ENCODE measurements at regions not wholly inside any gene's neighbourhood (a gene's known extent, or its start where the extent isn't known, plus 50 kb on each side); places are given as distances from the start of the nearest gene placed in this dataset.

DNA sequence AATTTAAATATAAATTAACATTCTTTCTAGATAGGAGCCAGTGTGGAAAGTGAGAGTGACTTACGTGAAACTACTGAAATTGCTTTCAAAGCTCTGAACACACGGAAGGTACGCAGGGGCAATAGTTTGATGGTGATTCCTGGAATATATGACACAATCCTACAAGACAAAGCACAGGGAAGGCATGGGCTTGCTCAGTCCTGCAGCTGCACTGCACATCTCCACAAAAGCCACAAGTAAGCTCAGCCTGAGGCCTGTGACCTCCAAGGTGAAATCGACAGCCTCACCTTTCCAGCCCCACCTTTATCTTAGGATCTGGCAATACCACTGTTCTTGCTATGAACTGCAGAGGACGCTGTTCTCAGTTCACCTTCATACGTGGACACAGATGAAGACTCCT is 109.3 kb upstream of the SCN10A start:
- no peaks in the 10 kb centered on the region; the same call in none of the 2 replicates for H3K9me3 ChIP-seq (ENCODE audit: insufficient read depth, low read length)
- H2AFZ ChIP-seq (ENCODE audit: low read depth, low read length) = no peak overlapping the region
- no peaks in the 10 kb centered on the region for H3K79me2 ChIP-seq (ENCODE audit: low read length)
- no peaks in the 10 kb centered on the region for H3K4me1 ChIP-seq (ENCODE audit: low read length)
- H3K36me3 ChIP-seq (replicated peaks; ENCODE audit: low read depth, low read length) = no peaks in the 10 kb centered on the region
- peaks cover 35% of the 10 kb centered on the region for H3K27me3 ChIP-seq (ENCODE audit: low read depth, low read length)
- H3K27ac ChIP-seq (ENCODE audit: low read length) = no peak overlapping the region
- H4K20me1 ChIP-seq (ENCODE audit: insufficient read depth, low read length) = no peaks in the 10 kb centered on the region
- H3K9ac ChIP-seq (ENCODE audit: low read length) = no peak overlapping the region
- TF ChIP-seq EZH2phosphoT487 (IDR thresholded peaks at IDR 0.05; ENCODE audit: low read depth) (no peak), CTCF (IDR thresholded peaks at IDR 0.05; ENCODE audit: low read depth, low read length) (no peak)
- no peak overlapping the region for H3K4me3 ChIP-seq (ENCODE audit: low read length)
- H3K4me2 ChIP-seq (ENCODE audit: low read length) = no peak overlapping the region

DNA sequence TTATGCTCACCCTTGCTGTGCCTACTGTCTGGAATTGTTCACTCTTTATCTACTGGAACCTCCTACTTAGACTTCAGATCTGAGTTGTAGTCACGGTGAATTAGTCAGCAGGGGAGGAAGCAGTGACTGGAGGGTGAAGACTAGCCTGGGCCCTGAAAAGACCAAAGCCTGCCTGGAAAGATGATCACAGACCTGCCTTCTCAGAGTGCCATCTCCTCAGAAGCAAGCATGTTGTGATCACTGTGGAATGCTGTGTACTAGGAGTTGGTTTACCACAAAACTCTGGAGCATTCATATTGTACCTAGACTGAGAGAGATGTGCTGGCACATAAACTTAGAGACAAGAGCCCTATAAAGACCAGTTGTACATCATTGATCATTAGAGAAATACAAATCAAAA is 100.7 kb upstream of the SCN10A start:
- Histone ChIP-seq H3K4me1 (ENCODE audit: low read length) (no peaks in the 10 kb centered on the region), H2AFZ (ENCODE audit: low read depth, low read length) (no peak overlapping the region), H4K20me1 (ENCODE audit: insufficient read depth, low read length) (no peaks in the 10 kb centered on the region), H3K79me2 (ENCODE audit: low read length) (no peaks in the 10 kb centered on the region), H3K27me3 (ENCODE audit: low read depth, low read length) (peaks cover 48% of the 10 kb centered on the region), H3K9ac (ENCODE audit: low read length) (no peak overlapping the region), H3K36me3 (replicated peaks; ENCODE audit: low read depth, low read length) (no peaks in the 10 kb centered on the region), H3K4me2 (ENCODE audit: low read length) (no peak overlapping the region), H3K27ac (ENCODE audit: low read length) (no peak overlapping the region), H3K9me3 (ENCODE audit: insufficient read depth, low read length) (no peaks in the 10 kb centered on the region), H3K4me3 (ENCODE audit: low read length) (no peak overlapping the region)
- TF ChIP-seq CTCF (IDR thresholded peaks at IDR 0.05; ENCODE audit: low read depth, low read length) (no peak), EZH2phosphoT487 (IDR thresholded peaks at IDR 0.05; ENCODE audit: low read depth) (no peak)

GRCh38 chr3:38907426-38907825 is 91.4 kb upstream of the SCN10A start:
- Histone ChIP-seq H3K4me2 (ENCODE audit: low read length) (no peak overlapping the region), H3K9me3 (ENCODE audit: insufficient read depth, low read length) (no peaks in the 10 kb centered on the region), H4K20me1 (ENCODE audit: insufficient read depth, low read length) (no peaks in the 10 kb centered on the region), H3K27ac (ENCODE audit: low read length) (no peak overlapping the region), H3K36me3 (replicated peaks; ENCODE audit: low read depth, low read length) (no peaks in the 10 kb centered on the region), H2AFZ (ENCODE audit: low read depth, low read length) (no peak overlapping the region), H3K27me3 (ENCODE audit: low read depth, low read length) (peaks cover 54% of the 10 kb centered on the region), H3K79me2 (ENCODE audit: low read length) (no peaks in the 10 kb centered on the region), H3K9ac (ENCODE audit: low read length) (no peak overlapping the region), H3K4me1 (ENCODE audit: low read length) (no peaks in the 10 kb centered on the region), H3K4me3 (ENCODE audit: low read length) (no peak overlapping the region)
- no peak for TF ChIP-seq CTCF (IDR thresholded peaks at IDR 0.05; ENCODE audit: low read depth, low read length)
- TF ChIP-seq EZH2phosphoT487 (IDR thresholded peaks at IDR 0.05; ENCODE audit: low read depth) = no peak

GRCh38 chr3:38890426-38890825 is 74.4 kb upstream of the SCN10A start:
- H3K9ac ChIP-seq (ENCODE audit: low read length) = no peak overlapping the region
- no peak for TF ChIP-seq CTCF (IDR thresholded peaks at IDR 0.05; ENCODE audit: low read depth, low read length)
- no peak for TF ChIP-seq EZH2phosphoT487 (IDR thresholded peaks at IDR 0.05; ENCODE audit: low read depth)
- H3K4me2 ChIP-seq (ENCODE audit: low read length) = no peak overlapping the region
- H3K4me1 ChIP-seq (ENCODE audit: low read length) = no peaks in the 10 kb centered on the region
- H2AFZ ChIP-seq (ENCODE audit: low read depth, low read length) = no peak overlapping the region
- H3K36me3 ChIP-seq (replicated peaks; ENCODE audit: low read depth, low read length) = no peaks in the 10 kb centered on the region
- H4K20me1 ChIP-seq (ENCODE audit: insufficient read depth, low read length) = no peaks in the 10 kb centered on the region
- no peak overlapping the region for H3K27ac ChIP-seq (ENCODE audit: low read length)
- no peak overlapping the region for H3K4me3 ChIP-seq (ENCODE audit: low read length)
- peaks cover 4% of the 10 kb centered on the region; the same call in 1 of the 2 replicates for H3K9me3 ChIP-seq (ENCODE audit: insufficient read depth, low read length)
- H3K27me3 ChIP-seq (ENCODE audit: low read depth, low read length) = peaks cover 32% of the 10 kb centered on the region
- H3K79me2 ChIP-seq (ENCODE audit: low read length) = no peaks in the 10 kb centered on the region

Measured in OCI-LY3 (cell line).